H9 (cell line): ENCODE measurements at regions not wholly inside any gene's neighbourhood (a gene's known extent, or its start where the extent isn't known, plus 50 kb on each side); places are given as distances from the start of the nearest gene placed in this dataset.

Experiments
- DNase-seq: peaks from one replicate; pipeline ENCODE4 v3.0.0-alpha.2; 2017
- H2AFZ ChIP-seq: one replicate; pipeline ENCODE4 v1.6.1; 2013; ENCODE audit warnings: mild to moderate bottlenecking, low read length, control low read depth, moderate library complexity
- H2AK5ac ChIP-seq: 2 replicates; pipeline ENCODE4 v1.6.1; 2013; ENCODE audit warnings: low read length, control low read depth, mixed read lengths; ENCODE audit not compliant: insufficient read length
- H2BK120ac ChIP-seq: one replicate; pipeline ENCODE4 v1.6.1; 2013; ENCODE audit warnings: low read depth, mild to moderate bottlenecking, low read length, control low read depth, inconsistent platforms; ENCODE audit not compliant: poor library complexity, severe bottlenecking
- H2BK12ac ChIP-seq: 2 replicates; pipeline ENCODE4 v1.6.1; 2013; ENCODE audit warnings: low read length, control low read depth, mixed read lengths, low read depth; ENCODE audit not compliant: insufficient read length
- H2BK15ac ChIP-seq: 2 replicates; pipeline ENCODE4 v1.6.1; 2013; ENCODE audit warnings: low read depth, low read length, control low read depth
- H2BK20ac ChIP-seq: one replicate; pipeline ENCODE4 v1.6.1; 2013; ENCODE audit warnings: low read depth, mild to moderate bottlenecking, low read length, control low read depth, inconsistent platforms; ENCODE audit not compliant: poor library complexity, severe bottlenecking
- H2BK5ac ChIP-seq: 2 replicates; pipeline ENCODE4 v1.6.1; 2013; ENCODE audit warnings: low read length, control low read depth, mixed read lengths; ENCODE audit not compliant: insufficient read length
- H3K14ac ChIP-seq: 2 replicates; pipeline ENCODE4 v1.6.1; 2013; ENCODE audit warnings: low read length, control low read depth; ENCODE audit not compliant: insufficient read depth
- H3K18ac ChIP-seq: 2 replicates; pipeline ENCODE4 v1.6.1; 2013; ENCODE audit warnings: low read depth, mild to moderate bottlenecking, mixed read lengths, low read length, control low read depth; ENCODE audit not compliant: insufficient read length
- H3K23ac ChIP-seq: 2 replicates; pipeline ENCODE4 v1.6.1; 2013; ENCODE audit warnings: low read length, control low read depth, mixed read lengths, low read depth; ENCODE audit not compliant: insufficient read length
- H3K23me2 ChIP-seq: 2 replicates; pipeline ENCODE4 v1.6.1; 2013; ENCODE audit warnings: low read depth, mild to moderate bottlenecking, mixed read lengths, low read length, control low read depth; ENCODE audit not compliant: insufficient read length, poor library complexity, severe bottlenecking
- H3K27ac ChIP-seq: 2 replicates; pipeline ENCODE4 v1.5.1; 2013; ENCODE audit warnings: low read length, control low read depth, mixed read lengths, low read depth; ENCODE audit not compliant: insufficient read length
- H3K27me3 ChIP-seq: 2 replicates; pipeline ENCODE4 v1.6.1; 2013; ENCODE audit warnings: low read length, control low read depth, inconsistent platforms; ENCODE audit not compliant: insufficient read depth
- H3K4ac ChIP-seq: 2 replicates; pipeline ENCODE4 v1.6.1; 2013; ENCODE audit warnings: low read depth, mild to moderate bottlenecking, control low read depth, inconsistent platforms, low read length, moderate library complexity
- H3K4me1 ChIP-seq: 2 replicates; pipeline ENCODE4 v1.6.1; 2013; ENCODE audit warnings: low read length, control low read depth, inconsistent platforms; ENCODE audit not compliant: insufficient read depth
- H3K4me2 ChIP-seq: 2 replicates; pipeline ENCODE4 v1.6.1; 2013; ENCODE audit warnings: low read length, control low read depth, mixed read lengths; ENCODE audit not compliant: insufficient read length, insufficient read depth
- H3K56ac ChIP-seq: 2 replicates; pipeline ENCODE4 v1.6.1; 2013; ENCODE audit warnings: low read depth, mild to moderate bottlenecking, mixed read lengths, low read length, control low read depth; ENCODE audit not compliant: insufficient read length
- H3K79me1 ChIP-seq: 2 replicates; pipeline ENCODE4 v1.6.1; 2013; ENCODE audit warnings: low read depth, mild to moderate bottlenecking, moderate library complexity, low read length, control low read depth, inconsistent platforms; ENCODE audit not compliant: insufficient read depth, poor library complexity, severe bottlenecking
- H3K79me2 ChIP-seq: 2 replicates; pipeline ENCODE4 v1.6.1; 2013; ENCODE audit warnings: low read length, control low read depth, inconsistent platforms; ENCODE audit not compliant: insufficient read depth
- H3K9ac ChIP-seq: 2 replicates; pipeline ENCODE4 v1.6.1; 2013; ENCODE audit warnings: low read length, control low read depth, mixed read lengths; ENCODE audit not compliant: insufficient read length; ENCODE audit errors: extremely low read depth
- H3K9me3 ChIP-seq: one replicate; pipeline ENCODE4 v1.6.1; 2013; ENCODE audit warnings: low read depth, low read length, inconsistent platforms; ENCODE audit not compliant: control insufficient read depth
- H3T11ph ChIP-seq: one replicate; pipeline ENCODE4 v1.6.1; 2013; ENCODE audit warnings: mild to moderate bottlenecking, low read length, control low read depth, inconsistent platforms
- H4K20me1 ChIP-seq: one replicate; pipeline ENCODE4 v1.6.1; 2013; ENCODE audit not compliant: control insufficient read depth, insufficient read length, insufficient read depth
- H4K5ac ChIP-seq: 2 replicates; pipeline ENCODE4 v1.6.1; 2013; ENCODE audit warnings: low read depth, mild to moderate bottlenecking, mixed read lengths, low read length, control low read depth; ENCODE audit not compliant: insufficient read length
- H4K8ac ChIP-seq: replicated peaks from 2 replicates; pipeline ENCODE4 v1.6.1; 2013; ENCODE audit warnings: low read length, control low read depth, mixed read lengths, low read depth; ENCODE audit not compliant: insufficient read length
- H4K91ac ChIP-seq: 2 replicates; pipeline ENCODE4 v1.6.1; 2013; ENCODE audit warnings: low read depth, mild to moderate bottlenecking, moderate library complexity, mixed read lengths, low read length, control low read depth; ENCODE audit not compliant: insufficient read length
- H3K27ac Mint-ChIP-seq, 3 experiments: 2 replicates in 2 of 3; 3 replicates in 1 of 3; pipeline ENCODE4 v1.8.0; 2020 to 2021; ENCODE audit warnings: mixed read lengths in 3 of 3, mild to moderate bottlenecking in 1 of 3, moderate library complexity in 1 of 3
- H3K27me3 Mint-ChIP-seq: 2 replicates; pipeline ENCODE4 v1.8.0; 2021; ENCODE audit warnings: low read depth, mild to moderate bottlenecking, moderate library complexity, mixed read lengths
- H3K36me3 Mint-ChIP-seq, 3 experiments: 2 replicates in 2 of 3; 3 replicates in 1 of 3; pipeline ENCODE4 v1.8.0; 2020 to 2021; ENCODE audit warnings: low read depth in 3 of 3, mixed read lengths in 3 of 3; ENCODE audit not compliant: insufficient read depth in 1 of 3
- H3K4me1 Mint-ChIP-seq, 2 experiments: 2 replicates each; pipeline ENCODE4 v1.8.0; 2020; ENCODE audit warnings: mixed read lengths in 2 of 2
- H3K4me3 Mint-ChIP-seq, 2 experiments: 2 replicates in 1 of 2; 3 replicates in 1 of 2; pipeline ENCODE4 v1.8.0; 2020 to 2021; ENCODE audit warnings: mild to moderate bottlenecking in 2 of 2, mixed read lengths in 2 of 2, moderate library complexity in 1 of 2
- H3K9me3 Mint-ChIP-seq, 2 experiments: 2 replicates in 1 of 2; 3 replicates in 1 of 2; pipeline ENCODE4 v1.8.0; 2020; ENCODE audit warnings: mild to moderate bottlenecking in 2 of 2, mixed read lengths in 2 of 2, moderate library complexity in 1 of 2
- WGBS: extraction: QIAGEN DNeasy Blood & Tissue Kit; methylation state at CpG from one replicate; pipeline ENCODE4 v1.1.7; 2013; ENCODE audit warnings: missing lambda C conversion rate, low lambda C conversion rate, mixed read lengths; ENCODE audit not compliant: insufficient read length; ENCODE audit errors: extremely low coverage; 5-methylcytosine and 5-hydroxymethylcytosine counted together
- TF ChIP-seq, protein P1 (sequence below): fragments of 200-600 bp; sonication (generic); conservative IDR thresholded peaks from 3 replicates; pipeline ENCODE4 v1.8.0; 2021; ENCODE audit warnings: antibody characterized with exemption, mild to moderate bottlenecking

DNA sequence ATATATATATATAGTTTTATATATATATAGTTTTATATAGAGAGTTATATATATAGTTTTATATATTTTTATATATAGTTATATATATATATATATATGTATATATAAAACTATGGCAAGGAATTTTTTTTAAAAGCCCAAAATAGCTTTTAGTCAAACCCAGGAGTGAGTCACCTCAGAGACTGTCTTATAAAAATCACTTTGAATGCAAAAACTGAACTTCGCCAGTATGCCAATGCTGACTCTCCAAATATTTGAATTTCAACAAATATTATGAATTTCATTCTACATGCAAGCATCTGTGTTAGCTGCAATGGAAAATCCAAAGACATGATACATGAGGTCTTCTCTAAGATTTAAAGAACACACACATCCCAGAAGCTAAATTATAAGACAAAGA is 132.8 kb upstream of the NR2F2 start:
- WGBS, result no CpG with 5 or more reads among the region's 1 CpG
- H3K9ac ChIP-seq, result no peak overlapping the region
- H3K23ac ChIP-seq, result no peak overlapping the region
- no peak overlapping the region for H2AFZ ChIP-seq
- H4K91ac ChIP-seq, result no peak overlapping the region
- no peaks in the 10 kb centered on the region for H3K27me3 ChIP-seq
- Mint-ChIP-seq H3K4me3 (no peak overlapping the region), H3K27ac (no peak overlapping the region), H3K9me3 (no peaks in the 10 kb centered on the region; a peak in 1 of 5 replicates), H3K36me3 (no peaks in the 10 kb centered on the region), H3K4me1 (no peaks in the 10 kb centered on the region), H3K27me3 (peaks cover 1% of the 10 kb centered on the region)
- no peak overlapping the region for H3K4me2 ChIP-seq
- no peaks in the 10 kb centered on the region; the same call in 1 of the 2 replicates for H3K4me1 ChIP-seq
- no peaks in the 10 kb centered on the region for H3K79me1 ChIP-seq
- H3K23me2 ChIP-seq, result no peaks in the 10 kb centered on the region
- TF ChIP-seq, protein P1, sequence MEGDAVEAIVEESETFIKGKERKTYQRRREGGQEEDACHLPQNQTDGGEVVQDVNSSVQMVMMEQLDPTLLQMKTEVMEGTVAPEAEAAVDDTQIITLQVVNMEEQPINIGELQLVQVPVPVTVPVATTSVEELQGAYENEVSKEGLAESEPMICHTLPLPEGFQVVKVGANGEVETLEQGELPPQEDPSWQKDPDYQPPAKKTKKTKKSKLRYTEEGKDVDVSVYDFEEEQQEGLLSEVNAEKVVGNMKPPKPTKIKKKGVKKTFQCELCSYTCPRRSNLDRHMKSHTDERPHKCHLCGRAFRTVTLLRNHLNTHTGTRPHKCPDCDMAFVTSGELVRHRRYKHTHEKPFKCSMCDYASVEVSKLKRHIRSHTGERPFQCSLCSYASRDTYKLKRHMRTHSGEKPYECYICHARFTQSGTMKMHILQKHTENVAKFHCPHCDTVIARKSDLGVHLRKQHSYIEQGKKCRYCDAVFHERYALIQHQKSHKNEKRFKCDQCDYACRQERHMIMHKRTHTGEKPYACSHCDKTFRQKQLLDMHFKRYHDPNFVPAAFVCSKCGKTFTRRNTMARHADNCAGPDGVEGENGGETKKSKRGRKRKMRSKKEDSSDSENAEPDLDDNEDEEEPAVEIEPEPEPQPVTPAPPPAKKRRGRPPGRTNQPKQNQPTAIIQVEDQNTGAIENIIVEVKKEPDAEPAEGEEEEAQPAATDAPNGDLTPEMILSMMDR, result no peak
- H4K5ac ChIP-seq, result no peak overlapping the region
- H3K9me3 ChIP-seq, result no peaks in the 10 kb centered on the region
- H4K8ac ChIP-seq, result no peak overlapping the region
- H3K4ac ChIP-seq, result no peak overlapping the region
- H3T11ph ChIP-seq, result no peak overlapping the region
- no peak overlapping the region for H2AK5ac ChIP-seq
- no peak overlapping the region for H3K27ac ChIP-seq
- no peak overlapping the region for H2BK5ac ChIP-seq
- DNase-seq, result no peak
- no peak overlapping the region for H2BK15ac ChIP-seq
- H2BK12ac ChIP-seq, result no peak overlapping the region
- no peaks in the 10 kb centered on the region for H4K20me1 ChIP-seq
- H3K79me2 ChIP-seq, result no peaks in the 10 kb centered on the region
- no peak overlapping the region for H3K14ac ChIP-seq
- H2BK20ac ChIP-seq, result no peak overlapping the region
- no peak overlapping the region for H3K56ac ChIP-seq
- H2BK120ac ChIP-seq, result no peak overlapping the region
- no peak overlapping the region for H3K18ac ChIP-seq
